Neural progenitor cell (in vitro differentiated cells): ENCODE measurements at regions not wholly inside any gene's neighbourhood (a gene's known extent, or its start where the extent isn't known, plus 50 kb on each side); places are given as distances from the start of the nearest gene placed in this dataset.
"Not testable (repeated sequence)": the region's sequence is repeated elsewhere in the genome, so short reads cannot be mapped to it uniquely, and the experiment has no call there.

ENCODE experiments used
- DNase-seq: peaks from one replicate; pipeline ENCODE4 v3.0.0-alpha.2; 2016; ENCODE audit warnings: low spot score
- H2AFZ ChIP-seq: fragments of 200-600 bp; sonication (generic); replicated peaks from 2 replicates; pipeline ENCODE4 v1.6.1; 2016; ENCODE audit warnings: antibody characterized with exemption
- H3F3A ChIP-seq: fragments of 200-600 bp; sonication (generic); 2 replicates; pipeline ENCODE4 v1.6.1; 2016; ENCODE audit warnings: antibody characterized with exemption, low read depth
- H3K27ac ChIP-seq: fragments of 200-600 bp; sonication (generic); 2 replicates; pipeline ENCODE4 v1.5.1; 2016; ENCODE audit warnings: mild to moderate bottlenecking
- H3K27me3 ChIP-seq: fragments of 200-600 bp; sonication (generic); 2 replicates; pipeline ENCODE4 v1.6.1; 2016; ENCODE audit warnings: mild to moderate bottlenecking, moderate library complexity
- H3K36me3 ChIP-seq: fragments of 200-600 bp; sonication (generic); 2 replicates; pipeline ENCODE4 v1.5.1; 2016
- H3K4me1 ChIP-seq: fragments of 200-600 bp; sonication (generic); 2 replicates; pipeline ENCODE4 v1.6.1; 2016; ENCODE audit warnings: mixed run types
- H3K4me2 ChIP-seq: fragments of 200-600 bp; sonication (generic); 2 replicates; pipeline ENCODE4 v1.6.1; 2016
- H3K4me3 ChIP-seq: fragments of 200-600 bp; sonication (generic); 2 replicates; pipeline ENCODE4 v1.5.1; 2016
- H3K79me2 ChIP-seq: fragments of 200-600 bp; sonication (generic); 2 replicates; pipeline ENCODE4 v1.6.1; 2016; ENCODE audit warnings: low read depth
- H3K9ac ChIP-seq: fragments of 200-600 bp; sonication (generic); 2 replicates; pipeline ENCODE4 v1.6.1; 2016
- H3K9me3 ChIP-seq: fragments of 200-600 bp; sonication (generic); 2 replicates; pipeline ENCODE4 v1.5.1; 2016; ENCODE audit warnings: low read depth
- H4K20me1 ChIP-seq: fragments of 200-600 bp; sonication (generic); 2 replicates; pipeline ENCODE4 v1.6.1; 2016; ENCODE audit warnings: low read depth
- H3K27ac Mint-ChIP-seq: 3 replicates; pipeline ENCODE4 v1.8.0; 2021; ENCODE audit warnings: mixed read lengths
- H3K27me3 Mint-ChIP-seq: 2 replicates; pipeline ENCODE4 v1.8.0; 2022; ENCODE audit warnings: low read depth, mild to moderate bottlenecking, inconsistent platforms, moderate library complexity, mixed read lengths; ENCODE audit not compliant: insufficient read depth
- H3K36me3 Mint-ChIP-seq: 3 replicates; pipeline ENCODE4 v1.8.0; 2021; ENCODE audit warnings: mixed read lengths
- H3K4me1 Mint-ChIP-seq: 3 replicates; pipeline ENCODE4 v1.8.0; 2021; ENCODE audit warnings: mixed read lengths
- H3K4me3 Mint-ChIP-seq: 3 replicates; pipeline ENCODE4 v1.8.0; 2021; ENCODE audit warnings: mild to moderate bottlenecking, moderate library complexity, mixed read lengths
- H3K9me3 Mint-ChIP-seq: 3 replicates; pipeline ENCODE4 v1.8.0; 2020; ENCODE audit warnings: mixed read lengths
- CTCF ChIP-seq: fragments of 200-600 bp; sonication (generic); IDR thresholded peaks from 2 replicates; pipeline ENCODE4 v1.5.1; 2017; ENCODE audit warnings: antibody characterized with exemption, mild to moderate bottlenecking
- EZH2 ChIP-seq: fragments of 200-600 bp; sonication (generic); IDR thresholded peaks from 2 replicates; pipeline ENCODE4 v1.6.1; 2017; ENCODE audit warnings: antibody characterized with exemption, mild to moderate bottlenecking, moderate library complexity
- EZH2phosphoT487 ChIP-seq: fragments of 200-600 bp; sonication (generic); IDR thresholded peaks from 2 replicates; pipeline ENCODE4 v1.6.1; 2017; ENCODE audit warnings: antibody characterized with exemption

GRCh38 chr4:18109676-18110075 lies 88.1 kb upstream of the LCORL start:
- no peaks in the 10 kb centered on the region for H3K36me3 Mint-ChIP-seq
- H3K4me1 Mint-ChIP-seq: no peaks in the 10 kb centered on the region
- no peak for TF ChIP-seq EZH2phosphoT487
- TF ChIP-seq CTCF: no peak
- no peak for TF ChIP-seq EZH2
- no peaks in the 10 kb centered on the region for H4K20me1 ChIP-seq
- no peaks in the 10 kb centered on the region for H3K27me3 ChIP-seq
- no peaks in the 10 kb centered on the region for H3K9me3 ChIP-seq
- no peak overlapping the region for H3K4me3 ChIP-seq
- no peak overlapping the region for H3K27ac ChIP-seq
- no peaks in the 10 kb centered on the region for H3K4me1 ChIP-seq
- DNase-seq: no peak
- no peak overlapping the region for H3K9ac ChIP-seq
- no peaks in the 10 kb centered on the region for H3K79me2 ChIP-seq
- no peak overlapping the region for H3K27ac Mint-ChIP-seq
- no peak overlapping the region for H3K4me2 ChIP-seq
- no peak overlapping the region for H2AFZ ChIP-seq
- H3K4me3 Mint-ChIP-seq: no peak overlapping the region
- no peaks in the 10 kb centered on the region for H3F3A ChIP-seq
- H3K36me3 ChIP-seq: no peaks in the 10 kb centered on the region
- no peaks in the 10 kb centered on the region for H3K9me3 Mint-ChIP-seq
- H3K27me3 Mint-ChIP-seq: no peaks in the 10 kb centered on the region

GRCh38 chr4:18107848-18108528 lies 86.4 kb upstream of the LCORL start:
- H3K9ac ChIP-seq, H3K79me2 ChIP-seq, H4K20me1 ChIP-seq, H3K36me3 ChIP-seq, H3K4me3 Mint-ChIP-seq, H3F3A ChIP-seq, H2AFZ ChIP-seq, H3K4me3 ChIP-seq, H3K36me3 Mint-ChIP-seq, H3K27me3 Mint-ChIP-seq, H3K27ac Mint-ChIP-seq, H3K9me3 ChIP-seq, H3K4me1 Mint-ChIP-seq, H3K9me3 Mint-ChIP-seq, H3K4me1 ChIP-seq, H3K27me3 ChIP-seq, DNase-seq, H3K27ac ChIP-seq, H3K4me2 ChIP-seq: not testable (repeated sequence)

- no peaks in the 10 kb centered on the region for H3K9me3 Mint-ChIP-seq
- TF ChIP-seq EZH2 (no peak), CTCF (no peak), EZH2phosphoT487 (no peak)
- Histone ChIP-seq H3K9ac (no peak overlapping the region), H3K27ac (no peak overlapping the region), H3K27me3 (no peaks in the 10 kb centered on the region), H3K36me3 (no peaks in the 10 kb centered on the region), H2AFZ (no peak overlapping the region), H3K79me2 (no peaks in the 10 kb centered on the region), H3F3A (no peaks in the 10 kb centered on the region), H3K9me3 (no peaks in the 10 kb centered on the region), H4K20me1 (no peaks in the 10 kb centered on the region), H3K4me1 (no peaks in the 10 kb centered on the region), H3K4me3 (no peak overlapping the region), H3K4me2 (no peak overlapping the region)
- H3K36me3 Mint-ChIP-seq: no peaks in the 10 kb centered on the region
- DNase-seq: no peak
- H3K27me3 Mint-ChIP-seq: no peaks in the 10 kb centered on the region
- no peak overlapping the region for H3K4me3 Mint-ChIP-seq
- no peak overlapping the region for H3K27ac Mint-ChIP-seq
- H3K4me1 Mint-ChIP-seq: no peaks in the 10 kb centered on the region
These were observed 85.1 kb upstream of the LCORL start for GRCh38 chr4:18106620-18107019.

- H3K9me3 Mint-ChIP-seq: no peaks in the 10 kb centered on the region
- no peak for DNase-seq
- H3K4me2 ChIP-seq: no peak overlapping the region
- no peaks in the 10 kb centered on the region for H3K27me3 Mint-ChIP-seq
- no peaks in the 10 kb centered on the region for H4K20me1 ChIP-seq
- no peak for TF ChIP-seq EZH2phosphoT487
- no peak for TF ChIP-seq CTCF
- TF ChIP-seq EZH2: no peak
- no peaks in the 10 kb centered on the region for H3K36me3 Mint-ChIP-seq
- no peaks in the 10 kb centered on the region for H3F3A ChIP-seq
- no peak overlapping the region for H3K9ac ChIP-seq
- H3K27ac ChIP-seq: no peak overlapping the region
- H3K4me1 ChIP-seq: no peaks in the 10 kb centered on the region
- H3K4me3 ChIP-seq: no peak overlapping the region
- no peaks in the 10 kb centered on the region for H3K9me3 ChIP-seq
- peaks cover 3% of the 10 kb centered on the region for H3K4me1 Mint-ChIP-seq
- no peak overlapping the region for H3K27ac Mint-ChIP-seq
- H3K36me3 ChIP-seq: no peaks in the 10 kb centered on the region
- H3K27me3 ChIP-seq: no peaks in the 10 kb centered on the region
- no peaks in the 10 kb centered on the region for H3K79me2 ChIP-seq
- no peak overlapping the region for H2AFZ ChIP-seq
- H3K4me3 Mint-ChIP-seq: no peak overlapping the region
These were observed 83.8 kb upstream of the LCORL start for GRCh38 chr4:18105030-18106011.
